ENCODE measurements at regions not wholly inside any gene's neighbourhood (a gene's known extent, or its start where the extent isn't known, plus 50 kb on each side); places are given as distances from the start of the nearest gene placed in this dataset.
"Not testable (repeated sequence)": the region's sequence is repeated elsewhere in the genome, so short reads cannot be mapped to it uniquely, and the experiment has no call there.

DNA sequence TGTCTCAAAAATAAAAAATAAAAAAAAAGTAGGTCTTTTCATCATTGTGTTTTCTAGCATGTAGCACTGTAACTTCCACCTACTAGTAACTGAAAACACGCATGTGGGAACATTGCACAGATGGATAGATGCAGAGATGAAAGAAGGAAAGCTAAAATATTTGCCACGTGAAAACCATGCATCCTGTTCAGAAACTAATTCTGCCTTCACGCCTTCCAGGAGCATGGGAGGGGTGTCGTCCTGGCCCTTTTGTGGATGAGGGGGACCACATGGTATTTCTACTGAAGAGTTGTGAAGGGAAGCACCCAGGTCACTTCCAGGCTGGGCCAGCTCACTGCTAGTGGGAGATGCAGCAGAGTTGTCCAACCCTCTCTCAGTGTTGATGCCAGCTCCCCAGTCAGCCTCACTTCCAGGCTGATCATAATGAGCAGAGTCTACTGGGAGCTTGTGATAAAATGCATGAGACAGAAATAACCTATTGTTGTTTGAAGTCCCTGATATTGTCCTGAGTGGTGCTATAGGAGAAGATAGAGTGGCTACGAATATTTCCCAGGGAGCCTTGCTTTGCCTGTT lies 287.1 kb upstream of the CELF2 start:
- H3K4me1 ChIP-seq (ENCODE audit: control insufficient read depth in 2 of 2, insufficient read depth in 2 of 2, low read length in 2 of 2): no peaks in the 10 kb centered on the region
- no peaks in the 10 kb centered on the region for H3K36me3 ChIP-seq (ENCODE audit: control insufficient read depth in 2 of 2, insufficient read depth in 2 of 2, low read length in 1 of 2)
- no peaks in the 10 kb centered on the region for H3K9me3 ChIP-seq (ENCODE audit: control insufficient read depth in 2 of 2, insufficient read depth in 1 of 2, low read length in 1 of 2)
- no peak overlapping the region for H3K27ac ChIP-seq (ENCODE audit: low read depth in 1 of 2, low read length in 1 of 2)
- WGBS: 95% methylated on average over 5 of the region's 5 CpGs
- no peaks in the 10 kb centered on the region for H3K27me3 ChIP-seq (ENCODE audit: control insufficient read depth in 2 of 2, insufficient read depth in 1 of 2, low read length in 1 of 2)
- DNase-seq (ENCODE audit: low read depth in 6 of 9, low spot score in 9 of 9): no peak
- no peak overlapping the region for H3K4me3 ChIP-seq (ENCODE audit: low read length in 2 of 2)

DNA sequence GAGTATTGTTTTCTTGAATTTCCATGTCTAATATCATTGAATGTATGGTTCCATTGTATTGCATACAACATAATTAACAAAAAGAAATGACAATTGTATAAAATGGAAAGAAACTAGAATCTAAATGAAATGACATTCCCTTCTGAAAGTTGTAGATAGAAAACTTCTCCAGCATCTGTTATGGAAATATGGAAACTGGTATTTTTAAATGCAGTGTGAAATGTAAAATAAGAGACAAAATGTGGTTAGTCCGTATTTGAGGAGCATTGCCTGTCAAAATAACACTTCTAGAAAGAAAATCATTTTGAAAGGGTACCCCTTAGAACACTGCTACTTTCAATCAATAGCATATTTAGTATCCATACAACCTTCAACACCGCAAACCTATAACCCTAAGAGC lies 286.3 kb upstream of the CELF2 start:
- Histone ChIP-seq H3K9me3 (ENCODE audit: control insufficient read depth in 2 of 2, insufficient read depth in 1 of 2, low read length in 1 of 2) (no peaks in the 10 kb centered on the region), H3K4me3 (ENCODE audit: low read length in 2 of 2) (no peak overlapping the region), H3K4me1 (ENCODE audit: control insufficient read depth in 2 of 2, insufficient read depth in 2 of 2, low read length in 2 of 2) (no peaks in the 10 kb centered on the region), H3K27ac (ENCODE audit: low read depth in 1 of 2, low read length in 1 of 2) (no peak overlapping the region), H3K27me3 (ENCODE audit: control insufficient read depth in 2 of 2, insufficient read depth in 1 of 2, low read length in 1 of 2) (no peaks in the 10 kb centered on the region), H3K36me3 (ENCODE audit: control insufficient read depth in 2 of 2, insufficient read depth in 2 of 2, low read length in 1 of 2) (no peaks in the 10 kb centered on the region)
- DNase-seq (ENCODE audit: low read depth in 6 of 9, low spot score in 9 of 9): no peak
- 92% methylated on average over 2 of the region's 2 CpGs for WGBS

DNA sequence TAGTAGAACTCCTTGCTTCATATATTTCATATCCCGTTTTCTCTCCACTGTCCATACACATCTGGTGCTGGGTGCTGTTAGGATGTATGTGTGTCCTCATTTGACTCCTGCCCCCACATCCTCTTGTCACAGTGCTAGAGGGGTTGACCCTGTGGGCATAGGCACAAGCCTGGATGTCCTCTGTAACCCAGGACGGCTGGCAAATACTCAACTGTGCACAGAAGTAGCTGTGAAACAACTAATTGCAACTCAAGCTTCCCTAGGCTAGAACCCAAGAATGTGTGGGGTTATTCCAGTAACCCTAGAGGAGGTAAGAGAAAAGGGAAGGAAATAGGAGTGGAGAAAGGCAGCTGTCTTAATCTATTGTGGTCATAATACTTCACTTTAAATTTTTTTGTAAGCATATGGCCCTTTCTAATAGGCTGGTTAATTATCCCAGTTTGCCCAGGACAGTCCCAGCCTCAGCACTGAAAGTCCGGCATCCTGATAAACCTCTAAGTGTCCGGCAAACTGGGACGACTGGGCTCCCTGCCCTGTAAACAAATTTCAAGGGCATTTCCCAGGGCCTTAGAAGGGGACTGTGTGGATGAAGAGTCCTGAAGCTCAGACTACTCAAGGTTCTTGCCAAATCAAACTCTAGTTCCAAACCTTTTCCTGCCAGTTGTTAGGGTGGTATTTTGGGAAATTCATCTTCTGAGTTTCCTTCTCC lies 283.2 kb upstream of the CELF2 start:
- H3K36me3 ChIP-seq (ENCODE audit: control insufficient read depth in 2 of 2, insufficient read depth in 2 of 2, low read length in 1 of 2): no peaks in the 10 kb centered on the region
- no peak overlapping the region for H3K4me3 ChIP-seq (ENCODE audit: low read length in 2 of 2)
- H3K4me1 ChIP-seq (ENCODE audit: control insufficient read depth in 2 of 2, insufficient read depth in 2 of 2, low read length in 2 of 2): no peaks in the 10 kb centered on the region
- 90% methylated on average over 5 of the region's 5 CpGs for WGBS
- no peak overlapping the region for H3K27ac ChIP-seq (ENCODE audit: low read depth in 1 of 2, low read length in 1 of 2)
- no peaks in the 10 kb centered on the region for H3K9me3 ChIP-seq (ENCODE audit: control insufficient read depth in 2 of 2, insufficient read depth in 1 of 2, low read length in 1 of 2)
- no peak for DNase-seq (ENCODE audit: low read depth in 6 of 9, low spot score in 9 of 9)
- H3K27me3 ChIP-seq (ENCODE audit: control insufficient read depth in 2 of 2, insufficient read depth in 1 of 2, low read length in 1 of 2): no peaks in the 10 kb centered on the region

DNA sequence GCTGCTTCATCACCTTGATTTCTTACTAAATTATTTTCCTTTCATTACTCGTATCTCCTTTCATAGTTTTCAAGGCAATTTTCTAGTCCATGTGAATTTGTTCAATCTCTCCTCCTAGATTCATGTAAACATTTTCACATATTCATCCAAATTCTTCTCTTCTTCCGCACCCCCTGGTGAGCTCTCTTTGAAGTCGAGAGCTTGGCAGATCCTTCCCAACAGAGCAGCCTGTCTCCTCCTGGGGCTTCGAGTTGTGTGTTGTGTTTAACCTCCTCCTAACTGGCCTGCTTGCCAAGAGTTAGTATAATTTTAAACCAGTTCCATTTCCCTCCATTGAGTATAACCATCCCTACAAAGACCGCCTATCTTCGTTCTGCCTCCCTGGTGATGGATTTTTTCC lies 272.4 kb upstream of the CELF2 start:
- H3K4me3 ChIP-seq (ENCODE audit: low read length in 2 of 2): no peak overlapping the region
- DNase-seq (ENCODE audit: low read depth in 6 of 9, low spot score in 9 of 9): no peak
- no peak overlapping the region for H3K27ac ChIP-seq (ENCODE audit: low read depth in 1 of 2, low read length in 1 of 2)
- 88% methylated on average over 6 of the region's 6 CpGs for WGBS
- peaks cover 0 to 8% of the 10 kb centered on the region in 2 donors for H3K9me3 ChIP-seq (ENCODE audit: control insufficient read depth in 2 of 2, insufficient read depth in 1 of 2, low read length in 1 of 2)
- no peaks in the 10 kb centered on the region for H3K36me3 ChIP-seq (ENCODE audit: control insufficient read depth in 2 of 2, insufficient read depth in 2 of 2, low read length in 1 of 2)
- no peaks in the 10 kb centered on the region for H3K4me1 ChIP-seq (ENCODE audit: control insufficient read depth in 2 of 2, insufficient read depth in 2 of 2, low read length in 2 of 2)
- no peaks in the 10 kb centered on the region for H3K27me3 ChIP-seq (ENCODE audit: control insufficient read depth in 2 of 2, insufficient read depth in 1 of 2, low read length in 1 of 2)

DNA sequence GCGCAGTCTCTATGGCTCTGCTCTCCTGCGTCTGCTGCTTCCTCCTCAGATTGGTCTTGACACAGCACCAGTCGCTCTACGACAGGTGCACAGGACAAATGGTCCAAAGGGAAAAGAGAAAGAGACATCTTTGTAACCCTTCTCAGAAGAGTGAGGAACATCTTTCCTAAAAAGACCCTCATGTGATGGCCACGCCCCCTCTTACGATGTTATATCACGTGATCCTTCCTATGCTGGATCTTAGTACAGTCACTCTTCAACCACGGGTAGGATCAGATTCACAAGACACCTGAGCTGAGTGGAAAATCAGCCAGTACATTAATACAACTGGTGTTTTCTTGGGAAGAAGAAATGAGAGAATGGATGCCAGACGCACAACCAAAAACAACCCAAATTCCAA lies 262.2 kb upstream of the CELF2 start:
- Histone ChIP-seq H3K4me1 (ENCODE audit: control insufficient read depth in 2 of 2, insufficient read depth in 2 of 2, low read length in 2 of 2) (no peaks in the 10 kb centered on the region), H3K9me3 (ENCODE audit: control insufficient read depth in 2 of 2, insufficient read depth in 1 of 2, low read length in 1 of 2) (no peaks in the 10 kb centered on the region), H3K27ac (ENCODE audit: low read depth in 1 of 2, low read length in 1 of 2) (no peak overlapping the region), H3K4me3 (ENCODE audit: low read length in 2 of 2) (no peak overlapping the region), H3K36me3 (ENCODE audit: control insufficient read depth in 2 of 2, insufficient read depth in 2 of 2, low read length in 1 of 2) (no peaks in the 10 kb centered on the region), H3K27me3 (ENCODE audit: control insufficient read depth in 2 of 2, insufficient read depth in 1 of 2, low read length in 1 of 2) (no peaks in the 10 kb centered on the region)
- no peak for DNase-seq (ENCODE audit: low read depth in 6 of 9, low spot score in 9 of 9)
- WGBS: 98% methylated on average over 9 of the region's 9 CpGs

DNA sequence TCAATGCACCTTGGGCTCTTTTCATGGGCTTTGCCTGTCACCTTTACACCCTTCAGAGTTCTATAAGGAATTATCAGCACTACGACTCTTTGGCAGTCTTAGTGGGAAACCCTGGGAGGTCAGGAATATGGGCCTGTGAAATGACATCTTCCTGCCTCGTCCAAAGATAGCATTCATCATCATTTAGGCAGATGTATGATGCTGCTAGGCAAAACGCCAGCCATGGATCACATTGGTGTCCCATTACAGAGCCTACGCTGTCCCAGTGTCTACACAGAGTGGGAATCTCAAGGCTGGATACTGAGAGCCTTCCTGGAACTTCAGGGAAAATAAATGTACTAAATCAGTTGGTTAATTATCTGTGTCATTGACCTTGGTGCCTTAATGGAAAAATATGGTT lies 259.4 kb upstream of the CELF2 start:
- no peaks in the 10 kb centered on the region for H3K36me3 ChIP-seq (ENCODE audit: control insufficient read depth in 2 of 2, insufficient read depth in 2 of 2, low read length in 1 of 2)
- H3K9me3 ChIP-seq (ENCODE audit: control insufficient read depth in 2 of 2, insufficient read depth in 1 of 2, low read length in 1 of 2): no peaks in the 10 kb centered on the region
- no peaks in the 10 kb centered on the region for H3K27me3 ChIP-seq (ENCODE audit: control insufficient read depth in 2 of 2, insufficient read depth in 1 of 2, low read length in 1 of 2)
- 90% methylated on average over 4 of the region's 4 CpGs for WGBS
- DNase-seq (ENCODE audit: low read depth in 6 of 9, low spot score in 9 of 9): no peak
- no peak overlapping the region for H3K4me3 ChIP-seq (ENCODE audit: low read length in 2 of 2)
- no peak overlapping the region for H3K27ac ChIP-seq (ENCODE audit: low read depth in 1 of 2, low read length in 1 of 2)
- peaks cover 0 to 2% of the 10 kb centered on the region in 2 donors for H3K4me1 ChIP-seq (ENCODE audit: control insufficient read depth in 2 of 2, insufficient read depth in 2 of 2, low read length in 2 of 2)

DNA sequence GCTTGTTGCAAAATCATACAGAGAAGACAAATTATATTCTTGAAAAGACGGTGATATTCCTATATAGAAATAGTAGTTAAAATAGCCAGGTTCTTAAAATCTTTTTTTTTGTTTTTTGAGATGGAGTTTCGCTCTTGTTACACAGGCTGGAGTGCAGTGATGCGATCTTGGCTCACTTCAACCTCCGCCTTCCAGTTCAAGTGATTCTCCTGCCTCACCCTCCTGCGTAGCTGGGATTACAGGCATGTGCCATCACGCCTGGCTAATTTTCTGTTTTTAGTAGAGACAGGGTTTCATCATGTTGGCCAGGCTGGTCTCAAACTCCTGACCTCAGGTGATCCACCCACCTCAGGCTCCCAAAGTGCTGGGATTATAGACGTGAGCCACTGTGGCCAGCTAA lies 257.9 kb upstream of the CELF2 start:
- not testable (repeated sequence) for DNase-seq (ENCODE audit: low read depth in 6 of 9, low spot score in 9 of 9); H3K36me3 ChIP-seq (ENCODE audit: control insufficient read depth in 2 of 2, insufficient read depth in 2 of 2, low read length in 1 of 2); H3K9me3 ChIP-seq (ENCODE audit: control insufficient read depth in 2 of 2, insufficient read depth in 1 of 2, low read length in 1 of 2); H3K4me1 ChIP-seq (ENCODE audit: control insufficient read depth in 2 of 2, insufficient read depth in 2 of 2, low read length in 2 of 2); H3K27me3 ChIP-seq (ENCODE audit: control insufficient read depth in 2 of 2, insufficient read depth in 1 of 2, low read length in 1 of 2); H3K4me3 ChIP-seq (ENCODE audit: low read length in 2 of 2); H3K27ac ChIP-seq (ENCODE audit: low read depth in 1 of 2, low read length in 1 of 2)
- 92% methylated on average over 7 of the region's 7 CpGs for WGBS

DNA sequence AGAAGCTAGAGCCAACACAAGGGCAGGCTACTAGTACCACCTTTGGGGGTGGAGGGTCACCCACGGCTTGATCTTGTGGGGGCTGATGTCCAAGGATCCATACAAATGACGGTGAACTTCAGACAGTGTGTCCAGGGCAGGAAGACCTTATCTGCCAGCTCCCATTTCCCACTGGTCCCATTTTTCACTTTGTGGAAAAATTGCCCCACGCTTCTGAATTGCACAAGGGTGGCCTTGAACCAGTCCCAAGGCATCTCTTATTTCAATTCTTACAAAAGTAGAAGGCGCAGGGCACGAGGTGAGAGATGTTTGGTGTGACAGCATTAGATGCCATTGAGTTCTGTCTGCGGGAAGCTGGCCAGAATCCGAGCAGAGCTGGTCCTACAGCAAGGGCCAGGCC lies 252.7 kb upstream of the CELF2 start:
- H3K4me1 ChIP-seq (ENCODE audit: control insufficient read depth in 2 of 2, insufficient read depth in 2 of 2, low read length in 2 of 2): peaks cover 0 to 3% of the 10 kb centered on the region in 2 donors
- no peak overlapping the region for H3K4me3 ChIP-seq (ENCODE audit: low read length in 2 of 2)
- no peaks in the 10 kb centered on the region for H3K27me3 ChIP-seq (ENCODE audit: control insufficient read depth in 2 of 2, insufficient read depth in 1 of 2, low read length in 1 of 2)
- WGBS: 93% methylated on average over 7 of the region's 7 CpGs
- no peaks in the 10 kb centered on the region for H3K9me3 ChIP-seq (ENCODE audit: control insufficient read depth in 2 of 2, insufficient read depth in 1 of 2, low read length in 1 of 2)
- no peaks in the 10 kb centered on the region for H3K36me3 ChIP-seq (ENCODE audit: control insufficient read depth in 2 of 2, insufficient read depth in 2 of 2, low read length in 1 of 2)
- no peak for DNase-seq (ENCODE audit: low read depth in 6 of 9, low spot score in 9 of 9)
- no peak overlapping the region for H3K27ac ChIP-seq (ENCODE audit: low read depth in 1 of 2, low read length in 1 of 2)

DNA sequence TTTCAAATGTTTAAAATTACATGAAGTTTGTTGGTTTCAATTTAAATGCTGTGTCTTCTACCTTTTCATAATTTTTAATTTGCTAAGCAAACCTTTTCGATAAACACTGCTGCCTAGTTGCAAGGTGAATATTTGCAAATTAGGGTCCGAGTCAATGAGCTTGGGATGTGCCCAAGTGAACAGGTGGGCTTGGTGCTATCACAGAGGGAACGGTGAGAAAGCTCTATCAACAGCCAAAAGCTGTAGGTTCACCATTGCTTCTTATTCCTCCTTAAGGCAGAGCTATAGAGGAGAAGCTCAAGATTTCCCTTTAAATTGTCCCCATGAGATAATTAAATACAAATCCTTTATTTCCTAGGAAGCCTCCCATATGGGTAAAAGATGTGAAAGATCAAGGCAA lies 245.3 kb upstream of the CELF2 start:
- H3K36me3 ChIP-seq (ENCODE audit: control insufficient read depth in 2 of 2, insufficient read depth in 2 of 2, low read length in 1 of 2): no peaks in the 10 kb centered on the region
- 96% methylated on average over 3 of the region's 3 CpGs for WGBS
- H3K27ac ChIP-seq (ENCODE audit: low read depth in 1 of 2, low read length in 1 of 2): no peak overlapping the region
- no peaks in the 10 kb centered on the region for H3K9me3 ChIP-seq (ENCODE audit: control insufficient read depth in 2 of 2, insufficient read depth in 1 of 2, low read length in 1 of 2)
- no peak overlapping the region for H3K4me3 ChIP-seq (ENCODE audit: low read length in 2 of 2)
- no peaks in the 10 kb centered on the region for H3K27me3 ChIP-seq (ENCODE audit: control insufficient read depth in 2 of 2, insufficient read depth in 1 of 2, low read length in 1 of 2)
- DNase-seq (ENCODE audit: low read depth in 6 of 9, low spot score in 9 of 9): no peak
- H3K4me1 ChIP-seq (ENCODE audit: control insufficient read depth in 2 of 2, insufficient read depth in 2 of 2, low read length in 2 of 2): no peaks in the 10 kb centered on the region
